ENCODE measurements at regions not wholly inside any gene's neighbourhood (a gene's known extent, or its start where the extent isn't known, plus 50 kb on each side); places are given as distances from the start of the nearest gene placed in this dataset.
A peak's percentile ranks its signal among the peaks of the same experiment; 100 is the strongest.
"Not testable (repeated sequence)": the region's sequence is repeated elsewhere in the genome, so short reads cannot be mapped to it uniquely, and the experiment has no call there.

DNA sequence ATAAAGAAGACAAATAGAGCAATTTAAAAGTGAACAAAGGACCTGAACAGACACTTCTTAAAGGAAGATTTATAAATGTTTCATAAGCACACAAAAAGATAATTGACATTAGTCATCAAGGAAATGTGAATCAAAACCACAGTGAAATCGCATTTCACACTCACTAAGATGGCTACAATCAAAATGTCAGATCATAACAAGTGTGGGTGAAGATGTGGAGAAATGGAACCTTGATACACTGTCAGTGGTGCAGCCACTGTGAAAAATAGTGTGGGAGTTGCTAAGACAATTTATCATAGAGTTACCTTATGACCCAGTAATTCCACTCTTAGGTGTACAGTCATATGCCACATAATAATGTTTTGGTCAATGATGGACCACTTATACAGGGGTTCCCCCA lies 54.5 kb upstream of the HTR4 start:
- no peak for DNase-seq

DNA sequence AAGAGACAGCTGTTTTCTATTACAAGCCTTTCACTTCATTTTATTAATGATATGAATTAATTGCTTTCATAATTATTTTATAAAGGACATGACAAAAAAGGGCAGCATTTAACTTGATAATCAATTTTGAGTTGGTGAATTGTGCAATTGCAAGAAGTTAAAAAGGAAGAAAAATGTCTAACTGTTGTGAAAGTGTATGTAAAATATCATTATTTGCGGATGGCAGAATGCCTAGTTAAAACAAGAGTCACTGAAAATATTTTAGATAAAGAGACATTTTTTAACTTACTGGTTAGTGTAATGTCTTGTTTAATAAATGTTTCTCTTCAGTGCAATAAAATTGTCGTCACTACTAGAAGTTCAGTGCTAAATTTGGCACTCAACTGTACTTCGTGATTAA lies 57.6 kb upstream of the HTR4 start:
- no peak for DNase-seq

DNA sequence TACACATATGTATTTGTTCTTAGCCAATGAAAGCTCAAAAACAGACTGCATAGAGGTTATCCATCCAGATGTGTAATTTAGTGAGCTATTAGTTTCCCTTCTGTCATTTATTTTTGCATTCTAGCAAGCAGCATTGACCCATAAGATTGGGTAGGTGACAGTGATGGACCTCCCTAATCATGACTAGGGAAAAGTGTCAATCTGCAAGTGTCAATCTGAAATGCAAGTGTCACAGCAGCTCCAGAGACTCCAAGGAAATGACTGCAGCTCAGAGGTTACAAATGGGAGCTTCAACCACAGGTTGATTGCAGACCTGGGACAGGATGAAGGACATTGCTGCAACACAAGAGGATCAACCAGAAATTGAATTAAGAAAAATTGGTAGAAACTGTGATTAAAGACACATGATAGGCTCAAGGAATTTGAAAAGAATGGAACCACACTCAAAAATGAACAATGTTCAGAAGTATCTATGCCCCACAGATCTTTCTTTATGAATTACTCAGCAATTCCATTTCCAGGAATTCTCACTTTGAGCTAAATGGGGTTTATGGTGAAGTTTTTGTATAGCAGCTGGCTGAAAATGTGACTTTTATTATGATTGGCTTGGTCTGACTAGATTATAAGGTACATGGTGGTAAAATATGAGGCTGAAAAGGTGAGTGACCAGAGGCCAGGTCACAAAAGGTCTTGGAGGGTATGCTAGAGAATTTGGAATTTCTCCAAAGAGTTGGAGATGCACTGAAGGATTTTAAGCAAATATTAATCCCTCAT lies 59.6 kb upstream of the HTR4 start:
- no peak for DNase-seq

DNA sequence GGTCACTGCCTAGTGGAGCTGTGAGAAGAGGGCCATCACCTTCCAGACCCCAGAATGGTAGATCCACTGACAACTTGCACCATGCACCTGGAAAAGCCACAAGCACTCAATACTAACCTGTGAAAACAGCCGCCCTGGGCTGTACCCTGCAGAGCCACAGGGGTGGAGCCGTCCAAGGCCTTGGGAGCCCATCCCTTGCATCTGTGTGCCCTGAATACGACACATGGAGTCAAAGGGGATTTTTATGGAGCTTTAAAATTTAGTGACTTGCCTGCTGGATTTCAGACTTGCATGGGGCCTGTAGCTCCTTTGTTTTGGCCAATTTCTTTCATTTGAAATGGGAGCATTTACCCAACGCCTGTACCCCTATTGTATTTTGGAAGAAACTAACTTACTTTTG lies 62.4 kb upstream of the HTR4 start:
- DNase-seq = no peak

DNA sequence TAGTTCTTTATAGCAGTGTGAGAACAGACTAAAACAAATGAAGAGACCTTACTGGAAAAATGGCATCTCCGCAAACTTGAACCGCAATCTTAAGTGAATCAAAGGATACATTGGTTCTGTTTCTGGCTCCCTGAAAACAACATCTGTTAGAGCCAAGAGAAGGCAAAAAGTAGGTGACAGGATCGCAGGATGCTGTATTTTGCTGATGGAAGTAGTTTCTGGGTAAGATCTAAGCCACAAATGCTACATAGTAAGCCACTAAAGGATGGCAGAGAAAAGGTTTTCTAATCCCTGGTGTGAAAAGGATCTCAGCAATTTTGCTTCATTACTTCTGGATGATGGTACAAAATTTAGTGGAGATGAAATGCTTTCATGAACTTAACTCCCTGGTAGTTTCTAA lies 63.3 kb upstream of the HTR4 start:
- DNase-seq = no peak

DNA sequence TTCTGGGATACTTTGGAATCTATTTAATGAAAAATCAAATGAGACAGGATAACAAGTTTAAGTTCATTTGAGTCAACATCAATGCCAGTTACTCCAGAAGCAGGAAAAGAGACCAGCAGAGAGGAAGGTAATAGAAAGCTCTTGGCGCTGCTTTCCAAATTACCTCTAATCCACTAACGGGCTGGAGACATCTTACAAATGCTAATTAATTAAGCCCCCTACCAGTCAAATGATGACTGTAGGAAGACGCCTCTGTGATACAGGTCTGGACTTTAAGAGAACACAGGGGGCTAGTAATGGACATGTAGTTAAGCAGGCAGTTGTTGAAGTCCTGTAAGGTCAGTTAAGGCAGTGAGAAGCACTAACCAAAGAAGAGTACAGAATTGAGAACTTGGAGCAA lies 65.3 kb upstream of the HTR4 start:
- DNase-seq = no peak

DNA sequence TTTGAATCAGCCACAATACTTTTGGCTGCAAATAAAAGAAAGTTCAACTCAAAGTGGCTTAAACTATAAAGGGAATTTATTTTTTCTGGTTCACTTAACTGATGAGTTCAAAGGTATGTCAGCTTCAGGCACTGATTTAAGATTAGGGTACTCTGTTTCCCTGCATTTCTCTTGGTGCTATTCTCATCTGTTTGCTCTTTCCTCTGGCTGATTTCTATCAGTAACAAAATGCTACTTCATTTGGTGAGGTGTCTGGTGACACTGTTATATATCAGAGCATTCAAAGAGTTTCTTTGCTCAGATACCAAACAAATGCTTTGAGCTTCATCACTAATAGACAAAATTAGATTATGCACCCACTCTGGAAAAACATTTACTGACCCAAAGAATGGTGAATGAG lies 65.9 kb upstream of the HTR4 start:
- no peak for DNase-seq

DNA sequence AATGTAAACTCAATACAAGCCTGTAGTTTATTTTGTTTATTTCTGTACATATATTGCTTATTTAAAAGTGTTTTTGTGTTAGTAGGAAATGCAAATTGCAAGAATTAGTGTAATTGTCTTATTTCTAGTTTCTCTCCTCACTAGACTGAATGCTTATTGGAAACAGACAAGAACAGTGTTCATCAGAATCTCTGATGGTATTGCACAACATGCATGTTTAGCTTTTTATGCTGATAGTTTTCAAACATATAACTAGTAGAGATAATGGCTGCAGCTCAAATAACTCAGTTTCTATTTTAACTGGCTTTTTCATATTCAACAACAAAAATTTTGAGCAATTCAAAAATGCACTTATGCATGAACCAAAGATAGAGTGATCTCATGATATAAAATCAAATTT lies 68.8 kb upstream of the HTR4 start:
- DNase-seq = no peak

DNA sequence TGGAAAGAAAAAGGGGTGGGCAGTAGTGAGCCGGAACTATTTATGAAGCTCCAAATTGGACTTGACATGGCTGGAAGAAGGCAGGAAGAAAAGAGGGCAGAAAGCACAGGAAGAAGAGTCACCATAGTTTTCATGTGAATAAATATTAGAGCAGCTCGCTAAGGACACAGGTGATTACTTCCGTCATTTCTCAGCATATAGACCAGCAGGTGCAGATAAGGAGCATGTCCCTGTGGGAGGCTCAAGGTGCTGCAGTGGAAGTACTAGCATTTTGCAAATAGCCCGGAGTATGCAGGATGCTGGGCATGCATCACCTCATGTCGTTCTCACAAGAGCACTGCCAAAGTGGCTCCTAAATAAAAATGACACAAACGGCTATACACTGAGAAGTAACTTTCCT lies 71.3 kb upstream of the HTR4 start:
- no peak for DNase-seq

DNA sequence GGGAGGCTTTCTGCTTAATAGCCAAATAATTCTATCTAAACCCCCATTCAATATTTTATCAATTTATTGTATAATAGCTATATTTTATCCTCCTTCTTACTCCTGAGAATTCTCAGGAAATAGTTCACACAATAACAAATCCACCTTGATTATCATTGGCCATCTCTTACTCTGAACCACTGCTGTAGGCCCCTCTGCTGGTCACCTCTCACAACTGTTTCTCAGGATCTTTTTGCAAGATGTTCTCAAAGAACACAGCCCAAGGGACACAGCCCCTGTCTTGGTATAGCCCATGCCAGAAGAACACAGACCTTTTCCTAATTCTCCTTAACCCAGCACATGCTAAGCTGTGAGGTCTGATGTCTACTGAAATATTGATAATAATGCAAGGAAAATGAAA lies 74.9 kb upstream of the HTR4 start:
- peak; percentile 54 for DNase-seq

DNA sequence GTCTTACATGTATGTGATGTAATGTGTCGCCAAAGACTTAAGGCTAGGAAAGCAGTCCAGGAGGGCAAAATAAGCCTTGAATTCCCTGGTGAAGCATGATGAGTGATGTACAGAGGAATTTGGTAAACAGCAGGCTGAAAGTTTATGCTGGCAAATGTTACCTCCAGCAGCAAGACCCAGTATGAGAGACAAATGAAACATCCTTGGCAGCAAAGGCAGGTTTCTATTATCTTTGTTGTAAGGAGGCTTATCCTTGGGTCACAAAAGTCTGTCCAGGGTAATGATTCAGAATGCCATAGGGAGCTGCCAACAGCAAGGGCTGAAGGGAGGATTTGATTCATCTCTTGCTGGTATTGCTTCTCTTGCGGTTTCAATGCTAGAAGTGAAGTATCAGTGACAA lies 75.9 kb upstream of the HTR4 start:
- no peak for DNase-seq

DNA sequence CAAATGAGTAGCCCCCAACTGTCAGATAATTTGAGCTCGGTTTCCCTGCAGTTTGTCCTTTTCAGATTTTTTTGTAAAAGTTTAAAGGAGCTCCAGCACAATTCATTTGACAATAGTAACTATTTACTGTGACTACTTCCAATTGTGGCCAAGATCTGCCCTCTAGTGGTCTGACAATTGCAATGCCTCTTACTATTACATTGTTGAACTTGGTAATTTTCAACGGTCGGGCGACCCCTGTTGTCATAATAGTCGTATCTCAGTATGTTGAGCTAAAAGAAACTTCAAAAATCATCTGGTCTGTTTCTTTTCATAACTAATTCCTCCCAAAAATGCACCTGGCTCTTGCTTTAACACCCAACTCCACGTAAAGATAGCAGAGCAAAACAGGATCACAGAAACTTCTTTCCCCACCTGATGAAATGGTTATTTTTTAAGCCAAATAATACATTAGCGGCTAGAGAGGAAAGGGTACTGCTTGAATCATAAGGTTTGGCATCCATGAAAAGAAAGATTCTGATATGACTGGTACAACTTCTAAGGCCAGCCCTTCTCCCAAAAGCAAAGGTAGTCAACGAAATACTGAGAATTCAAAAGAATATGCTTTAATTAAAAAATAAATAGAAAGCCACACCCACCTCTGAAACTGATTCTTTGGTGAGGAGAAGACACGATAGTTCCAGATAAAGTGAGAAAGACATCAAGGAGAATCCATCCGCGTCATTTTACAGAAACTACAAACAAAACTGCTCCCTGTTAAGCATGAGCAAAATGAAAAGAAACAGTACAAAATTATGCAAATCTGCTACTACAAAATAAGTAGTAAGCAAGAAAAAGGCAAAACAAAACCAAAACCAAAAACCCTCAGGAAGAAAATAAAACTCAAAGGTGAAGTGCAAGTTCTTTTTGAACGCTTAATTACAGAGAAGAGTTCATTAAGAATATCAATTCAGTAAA lies 76.9 kb upstream of the HTR4 start:
- peak; percentile 84 for DNase-seq

DNA sequence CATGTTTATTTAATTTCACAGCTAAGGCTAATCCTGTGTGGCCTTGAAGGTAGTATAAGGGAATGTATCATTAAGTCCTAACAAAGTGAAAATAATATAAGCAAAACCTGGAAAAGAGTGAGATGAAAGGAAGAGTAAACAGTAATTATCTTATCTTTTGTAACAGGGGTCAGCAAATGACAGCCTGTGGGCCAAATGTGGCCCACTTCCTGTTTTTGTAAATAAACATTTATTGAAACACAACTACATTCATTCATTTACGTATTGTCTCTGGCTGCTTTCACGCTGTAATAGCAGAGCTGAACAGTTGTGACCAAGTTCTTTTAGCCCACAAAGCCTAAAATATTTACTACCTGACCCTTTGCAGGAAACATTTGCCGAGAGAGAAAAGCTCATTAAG lies 78.4 kb upstream of the HTR4 start:
- no peak for DNase-seq

DNA sequence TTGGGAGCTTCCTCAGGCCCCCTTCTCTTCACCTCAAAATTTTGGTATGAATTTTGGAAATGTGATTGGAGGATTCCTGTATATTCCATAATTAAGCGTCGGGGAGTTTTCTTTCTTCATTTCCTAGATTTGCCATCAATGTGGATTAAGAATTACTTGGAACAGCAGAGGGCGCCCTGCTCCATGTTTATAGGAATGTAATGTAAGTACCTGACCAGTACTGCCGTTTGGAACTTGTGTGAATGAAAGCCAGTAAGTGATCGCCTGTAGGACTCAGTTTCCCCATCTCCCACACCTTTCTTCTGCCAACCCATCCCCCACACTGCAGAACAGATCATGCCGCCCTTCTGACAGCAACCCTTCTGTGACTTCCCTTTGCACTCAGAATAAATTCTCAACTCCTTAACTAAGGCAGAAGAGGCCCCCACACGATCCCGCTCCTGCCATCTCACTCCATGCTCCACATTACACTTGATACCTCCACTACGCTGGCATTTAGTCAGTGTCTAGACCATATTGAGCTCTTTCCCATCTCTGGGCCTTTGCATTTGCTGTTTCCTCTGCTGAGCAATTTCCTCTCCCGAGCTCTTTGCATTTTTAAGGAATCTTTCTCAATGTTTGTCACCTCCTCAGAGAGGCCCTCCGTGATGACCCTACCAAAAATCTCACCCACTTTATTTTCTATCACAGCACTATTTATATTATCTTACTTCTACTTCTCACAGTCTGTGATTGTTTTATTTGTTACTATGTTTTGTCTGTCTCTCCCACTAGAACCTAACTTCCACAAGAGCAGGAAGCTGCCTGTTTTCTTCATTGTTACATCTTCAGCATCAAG lies 79.5 kb upstream of the HTR4 start:
- peak; percentile 48 for DNase-seq

DNA sequence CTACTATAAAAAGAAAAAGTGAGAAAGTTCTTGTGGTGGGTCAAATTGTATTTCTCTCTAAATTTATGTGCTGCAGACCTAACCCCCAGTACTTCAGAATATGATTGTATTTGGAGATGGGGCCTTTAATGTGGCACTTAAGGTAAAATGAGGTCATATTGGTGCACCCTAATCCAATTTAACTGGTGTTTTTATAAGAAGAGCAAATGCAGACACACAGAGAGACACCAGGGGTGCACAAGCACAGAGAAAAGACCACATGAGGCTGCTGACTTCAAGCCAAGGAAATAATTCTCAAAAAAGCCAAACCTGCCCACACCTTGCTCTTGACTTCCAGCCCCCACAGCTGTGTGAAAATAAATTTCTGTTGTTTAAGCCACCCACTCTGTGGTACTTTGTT lies 80.2 kb upstream of the HTR4 start:
- DNase-seq = no peak

DNA sequence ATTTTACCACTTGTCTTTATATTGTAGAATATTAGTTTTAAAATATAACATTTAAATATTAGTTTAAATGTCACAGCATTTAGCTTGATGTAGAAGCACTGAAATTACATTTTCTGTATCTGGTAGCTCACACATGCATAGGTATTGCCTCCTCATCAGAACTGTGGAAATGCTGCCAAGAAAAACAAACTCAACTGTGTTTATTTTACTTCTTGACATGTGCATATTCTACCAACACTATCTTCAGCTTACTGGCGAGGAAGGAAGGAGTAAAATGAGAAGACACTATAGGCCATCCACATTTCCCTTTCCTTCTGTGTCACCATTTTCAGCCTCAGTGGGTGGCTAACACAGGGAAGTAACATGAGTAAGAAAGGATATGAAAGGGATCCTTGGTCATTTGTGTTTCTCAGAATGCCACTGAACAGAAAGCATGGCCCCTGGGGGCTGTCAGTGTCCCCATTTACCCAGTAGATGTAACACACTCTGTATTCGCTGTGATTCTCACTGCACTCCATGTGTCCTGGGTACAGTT lies 81.0 kb upstream of the HTR4 start:
- peak; percentile 58 for DNase-seq

DNA sequence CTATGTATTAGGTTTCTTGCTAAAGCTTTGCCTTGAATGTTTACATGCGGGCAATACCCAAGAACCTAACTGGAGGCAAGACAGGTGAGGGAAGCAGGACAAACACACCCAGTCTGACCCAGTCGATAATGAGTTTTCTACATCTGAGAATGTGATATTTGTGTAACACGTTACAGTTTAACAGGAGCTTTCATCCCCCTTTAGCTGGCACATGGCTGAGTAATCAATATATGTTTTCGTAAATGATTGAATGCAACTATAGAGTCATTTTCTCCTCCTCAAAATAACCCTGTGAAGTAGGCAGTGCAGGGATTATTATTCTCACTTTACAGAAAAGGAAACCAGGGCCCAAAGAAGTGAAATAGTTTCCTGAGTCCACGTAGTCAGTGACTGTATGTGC lies 84.7 kb upstream of the HTR4 start:
- DNase-seq = no peak

DNA sequence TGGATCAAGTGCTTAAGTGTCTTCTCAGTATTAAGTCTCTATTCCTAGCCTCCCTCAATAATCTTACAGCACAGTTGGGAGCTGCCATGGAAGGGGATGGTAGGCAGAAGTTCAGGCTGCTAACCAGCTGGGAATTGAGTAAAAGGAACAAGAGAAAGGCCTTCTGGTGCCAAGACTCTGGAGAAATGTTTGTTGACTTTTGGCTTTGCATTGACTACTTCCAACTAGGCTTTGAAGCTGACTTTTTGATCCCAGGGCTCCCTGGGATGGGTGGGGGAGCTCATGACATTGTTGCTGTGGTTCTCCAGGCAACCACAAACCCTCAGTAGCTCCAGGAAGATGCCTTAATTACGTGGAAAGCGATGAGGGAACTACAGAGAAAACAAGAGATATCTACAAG lies 85.2 kb upstream of the HTR4 start:
- DNase-seq = no peak

DNA sequence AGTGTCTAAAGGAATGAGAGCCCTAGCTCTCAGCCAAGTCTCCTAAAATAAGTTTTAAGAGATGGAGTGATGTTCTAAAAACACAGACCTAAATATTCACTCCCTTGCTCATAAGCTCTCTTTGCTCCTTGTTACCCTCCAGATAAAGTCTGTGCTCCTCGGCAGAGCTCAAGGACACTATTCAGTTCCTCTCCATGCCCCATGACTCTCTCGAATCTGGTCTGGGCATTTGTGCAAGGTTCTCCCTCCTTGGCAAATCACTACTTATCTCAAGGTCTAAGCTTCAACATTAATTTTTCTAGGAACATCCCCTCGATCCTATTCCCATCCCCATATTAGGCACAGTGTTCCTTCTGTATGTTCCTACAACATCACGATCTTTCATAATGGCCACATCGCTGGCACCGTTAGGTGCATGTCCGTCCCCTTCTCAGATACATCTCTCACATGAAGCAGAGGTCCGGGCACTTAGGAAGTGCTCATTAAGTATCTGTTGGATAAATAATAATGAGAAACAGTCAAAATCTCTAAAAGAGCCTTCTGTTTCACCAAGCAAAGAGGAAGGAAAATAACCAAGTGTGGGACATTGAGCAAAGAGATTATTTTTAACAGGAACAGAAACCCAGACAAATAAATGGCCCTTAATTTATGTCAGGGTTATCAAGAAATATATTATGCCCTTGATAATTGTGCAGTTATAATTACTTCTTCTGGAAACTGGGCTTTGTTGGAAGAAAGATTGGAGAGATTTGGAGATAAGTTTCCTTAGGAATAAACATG lies 85.9 kb upstream of the HTR4 start:
- DNase-seq = no peak

DNA sequence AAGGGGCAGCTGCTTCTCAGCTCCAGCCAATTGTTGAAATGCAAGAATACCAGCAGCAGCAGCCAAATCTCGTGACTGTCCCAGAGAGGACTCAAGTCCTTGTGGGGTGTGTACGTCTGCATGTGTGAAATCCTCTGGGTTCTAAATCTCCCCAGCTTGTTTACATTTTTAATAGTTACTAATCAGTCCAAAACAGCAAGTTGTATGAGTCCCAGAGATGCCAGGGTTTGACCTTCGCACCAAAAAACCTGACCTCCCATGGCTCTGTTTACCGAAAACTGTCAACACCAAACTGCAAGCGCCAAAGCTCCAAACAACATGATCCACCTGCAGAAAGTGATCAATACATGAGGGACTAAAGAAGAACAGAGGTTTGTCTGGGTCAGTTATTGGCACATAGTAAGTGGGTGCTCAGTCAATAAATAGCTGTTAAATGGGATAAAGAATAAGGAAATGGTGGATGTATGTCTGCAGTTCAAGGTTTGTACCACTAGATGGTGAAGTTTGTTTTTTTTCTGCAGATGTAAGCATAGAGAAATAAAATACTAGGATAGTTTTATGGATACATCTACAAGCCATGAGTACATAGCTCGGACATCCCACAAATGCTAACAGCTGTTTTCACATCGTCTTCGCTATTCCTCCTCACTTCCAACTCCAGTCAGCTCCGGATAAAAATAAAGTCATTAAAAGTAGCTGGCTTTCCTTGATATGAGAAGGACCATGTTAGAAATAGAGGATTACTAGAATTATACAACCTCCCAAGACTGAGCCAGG lies 85.3 kb upstream of the ADRB2 start:
- DNase-seq = peak; percentile 80

DNA sequence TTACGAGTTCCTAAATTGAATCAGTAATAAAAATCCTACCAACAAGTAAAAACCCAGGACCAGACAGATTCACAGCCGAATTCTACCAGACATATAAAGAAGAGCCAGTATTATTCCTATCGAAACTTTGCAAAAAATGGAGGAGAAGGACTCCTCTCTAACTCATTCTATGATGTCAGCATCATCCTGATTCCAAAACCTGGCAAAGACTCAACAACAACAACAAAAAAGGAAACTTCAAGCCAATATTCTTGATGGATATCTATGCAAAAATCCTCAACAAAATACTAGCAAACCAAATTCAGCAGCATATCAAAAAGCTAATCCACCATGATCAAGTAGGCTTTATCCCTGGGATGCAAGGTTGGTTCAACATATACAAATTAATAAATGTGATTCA lies 84.6 kb upstream of the ADRB2 start:
- not testable (repeated sequence) for DNase-seq
